Epithelial cell of prostate (primary cell): ENCODE measurements at regions not wholly inside any gene's neighbourhood (a gene's known extent, or its start where the extent isn't known, plus 50 kb on each side); places are given as distances from the start of the nearest gene placed in this dataset.

ENCODE experiments used
- DNase-seq: peaks from one replicate; pipeline ENCODE4 v3.0.0-alpha.2; 2011; ENCODE audit warnings: low read depth, low spot score
- H3K27ac ChIP-seq: fragments of 450-650 bp; 2 replicates; pipeline ENCODE4 v1.5.1; 2017; ENCODE audit warnings: mild to moderate bottlenecking

DNA sequence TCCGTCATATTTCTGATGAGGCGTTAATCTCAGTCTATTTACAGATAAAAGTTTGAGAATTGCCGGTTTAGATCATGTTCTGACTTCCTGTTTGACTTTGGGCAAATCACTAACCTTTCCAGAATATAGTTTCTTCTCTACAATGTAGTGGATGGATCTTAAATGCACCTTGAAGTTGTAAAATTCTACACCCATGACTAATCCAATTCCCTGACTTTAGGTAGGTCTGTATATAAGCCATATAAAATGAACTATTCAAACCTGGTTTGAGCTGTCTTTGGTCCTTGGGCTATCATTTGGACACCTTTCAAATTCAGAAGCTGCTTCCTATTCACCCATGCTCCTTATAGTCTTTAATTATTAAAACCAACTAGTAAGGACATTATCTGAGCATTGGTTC lies 52.2 kb upstream of the BLID start:
- no peak for DNase-seq
- peak overlapping the region; percentile 86 for H3K27ac ChIP-seq

DNA sequence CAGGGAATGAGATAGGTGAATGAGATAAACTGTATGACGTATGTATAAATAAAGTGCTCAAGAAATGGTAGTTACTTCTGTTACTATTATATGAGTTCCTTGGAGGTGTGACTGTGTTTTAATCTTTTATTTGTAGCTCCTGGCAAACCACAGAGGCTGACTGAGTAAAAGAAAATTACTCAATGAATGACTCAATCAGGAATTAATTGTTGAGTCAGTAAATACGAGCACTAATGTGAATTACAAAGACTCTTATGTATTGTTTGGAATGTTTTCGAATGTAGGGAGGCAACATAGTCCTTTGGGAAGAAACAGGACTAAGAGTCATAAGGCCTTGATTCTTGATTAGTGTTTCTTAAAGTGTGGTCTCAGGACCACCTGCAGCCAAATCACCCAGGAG lies 51.1 kb upstream of the BLID start:
- H3K27ac ChIP-seq: peak overlapping the region; percentile 86
- peak; percentile 70 for DNase-seq

DNA sequence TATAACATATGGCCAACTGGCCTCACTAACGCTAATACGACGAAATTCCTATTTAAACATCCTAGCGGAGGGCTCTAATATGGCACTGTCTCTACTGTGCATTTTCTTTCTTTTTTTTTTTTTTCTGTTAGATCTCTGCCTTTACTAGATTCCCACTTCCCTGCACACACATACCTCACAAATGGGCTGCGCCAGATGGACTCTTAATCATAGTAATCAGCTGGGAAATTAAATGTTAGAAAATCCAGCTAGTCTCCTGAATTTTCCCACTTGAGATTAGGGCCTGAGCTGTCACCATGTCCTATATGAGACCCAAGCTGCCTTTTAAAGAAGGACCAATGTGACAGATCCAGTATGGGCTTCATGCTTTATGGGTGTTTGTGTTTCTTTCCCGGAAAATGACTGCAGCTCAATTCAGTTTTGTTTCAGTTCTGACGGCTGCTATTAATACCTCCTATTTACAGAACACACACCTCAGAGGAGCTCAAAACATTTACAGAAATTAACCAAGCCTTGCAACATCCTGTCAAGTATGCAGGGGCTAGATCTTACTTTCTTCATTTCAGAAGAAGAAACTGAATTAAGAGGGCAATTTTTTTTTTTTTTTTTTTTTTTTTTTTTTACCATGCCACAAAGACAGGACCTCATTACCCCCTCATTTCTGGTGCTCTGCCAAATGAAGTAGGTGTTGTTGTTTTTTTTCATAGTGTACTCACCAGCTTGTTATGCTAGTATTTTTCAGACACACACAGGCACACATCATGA lies 49.8 kb upstream of the BLID start:
- peak overlapping the region; percentile 86 for H3K27ac ChIP-seq
- no peak for DNase-seq
